GM19239 (cell line): ENCODE measurements at regions not wholly inside any gene's neighbourhood (a gene's known extent, or its start where the extent isn't known, plus 50 kb on each side); places are given as distances from the start of the nearest gene placed in this dataset.

Experiments used
- DNase-seq: peaks from one replicate; pipeline ENCODE4 v3.0.0; 2011; ENCODE audit warnings: low spot score; ENCODE audit not compliant: insufficient read length
- FAIRE-seq: peaks from 2 replicates; lab custom pipeline; 2011; peaks lifted over from hg19 to GRCh38; lab: Jason Lieb, UNC

- FAIRE-seq: no peak
- DNase-seq: no peak
Measured at GRCh38 chr20:43255877-43256276, 66.2 kb upstream of the PTPRT start.

DNA sequence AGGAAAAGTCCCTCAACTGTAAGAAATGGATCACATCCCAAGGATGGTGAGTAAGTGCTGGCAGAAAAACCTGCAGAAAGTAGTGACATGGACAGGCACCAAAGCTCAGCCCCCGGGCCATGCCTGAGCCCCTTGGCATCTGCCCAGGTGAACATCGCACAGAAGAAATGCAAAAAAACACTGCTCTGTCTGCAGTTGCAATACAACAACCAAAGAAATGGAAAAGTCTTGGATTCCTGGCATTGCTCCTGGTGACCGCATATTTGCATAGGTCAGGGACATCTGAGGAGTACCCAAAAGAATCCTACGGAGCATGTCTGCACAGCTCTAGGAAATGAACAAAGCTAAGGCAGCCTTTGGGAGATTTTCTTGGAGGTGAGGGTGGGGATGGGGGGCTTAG lies 63.1 kb upstream of the PTPRT start:
- no peak for FAIRE-seq
- no peak for DNase-seq

- DNase-seq: no peak
- FAIRE-seq: no peak
Measured at GRCh38 chr20:43248341-43248740, 58.6 kb upstream of the PTPRT start.

DNA sequence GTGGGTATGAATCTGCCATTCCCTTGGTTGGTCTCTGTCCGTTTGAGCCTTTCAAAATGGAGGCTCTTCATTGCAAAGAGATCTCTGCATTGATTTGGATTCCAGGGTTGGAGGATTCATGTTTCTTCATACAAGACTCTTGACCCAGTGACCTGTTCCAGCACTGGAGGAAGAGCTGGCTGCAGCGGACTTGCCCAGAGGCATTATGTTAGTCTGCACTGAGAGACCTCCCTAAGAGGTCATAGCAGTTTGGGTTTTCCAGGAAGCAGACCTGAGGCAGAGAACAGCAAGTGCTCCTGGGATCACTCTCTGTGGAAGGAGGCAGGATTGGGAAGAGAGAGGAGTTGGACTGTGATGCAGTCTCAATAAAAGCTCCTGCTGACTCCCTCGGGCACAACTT lies 57.7 kb upstream of the PTPRT start:
- FAIRE-seq (no peak), DNase-seq (no peak)

GRCh38 chr20:43244647-43245046 lies 54.9 kb upstream of the PTPRT start:
- no peak for FAIRE-seq
- no peak for DNase-seq

- DNase-seq (no peak), FAIRE-seq (no peak)
Measured at GRCh38 chr20:43243672-43244269, 54.1 kb upstream of the PTPRT start.

DNA sequence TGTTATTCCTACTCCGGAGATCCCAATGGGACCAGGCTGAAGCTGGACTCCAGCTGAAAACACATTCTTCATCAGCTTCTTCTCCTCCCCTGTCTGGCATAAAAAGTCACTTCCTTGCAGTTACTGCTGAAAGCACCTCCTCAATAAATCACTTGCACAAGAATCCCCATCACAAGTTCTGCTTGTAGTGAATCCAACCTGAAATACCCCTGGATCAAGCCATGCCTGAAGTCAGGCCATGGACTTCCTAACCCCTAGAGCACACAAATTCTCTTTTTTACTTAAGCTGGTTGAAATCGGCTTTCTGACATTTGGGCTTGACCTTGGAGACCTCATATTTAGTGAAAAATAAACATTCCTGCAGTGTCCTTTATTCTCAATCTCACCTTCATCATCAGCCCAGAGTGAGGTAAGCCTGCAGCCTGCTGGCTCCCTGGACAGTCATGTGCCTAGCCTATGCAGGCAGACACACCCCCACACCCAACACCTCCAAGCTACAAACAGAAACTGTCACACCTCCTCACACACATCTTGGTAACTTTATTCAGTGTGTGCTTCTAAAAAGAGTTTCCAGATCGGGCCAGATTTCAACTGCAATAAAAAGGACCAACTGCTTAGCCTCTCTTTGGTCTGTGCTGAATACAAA lies 51.5 kb upstream of the PTPRT start:
- no peak for DNase-seq
- FAIRE-seq: no peak
